Glutamatergic neuron (in vitro differentiated cells): ENCODE measurements at regions not wholly inside any gene's neighbourhood (a gene's known extent, or its start where the extent isn't known, plus 50 kb on each side); places are given as distances from the start of the nearest gene placed in this dataset.

Experiments used
- DNase-seq: peaks from one replicate; pipeline ENCODE4 v3.0.0; 2022
- H3K27ac Mint-ChIP-seq: one replicate; pipeline ENCODE4 v1.8.0; 2020; ENCODE audit warnings: mild to moderate bottlenecking, mixed read lengths, inconsistent platforms; ENCODE audit not compliant: unreplicated experiment
- H3K27me3 Mint-ChIP-seq: one replicate; pipeline ENCODE4 v1.8.0; 2020; ENCODE audit warnings: mild to moderate bottlenecking, moderate library complexity, mixed read lengths, inconsistent platforms; ENCODE audit not compliant: unreplicated experiment
- H3K36me3 Mint-ChIP-seq: one replicate; pipeline ENCODE4 v1.8.0; 2020; ENCODE audit warnings: mild to moderate bottlenecking, mixed read lengths, inconsistent platforms; ENCODE audit not compliant: unreplicated experiment
- H3K4me1 Mint-ChIP-seq: one replicate; pipeline ENCODE4 v1.8.0; 2020; ENCODE audit warnings: mild to moderate bottlenecking, low read depth, mixed read lengths, inconsistent platforms; ENCODE audit not compliant: unreplicated experiment
- H3K4me3 Mint-ChIP-seq: one replicate; pipeline ENCODE4 v1.8.0; 2020; ENCODE audit warnings: mild to moderate bottlenecking, mixed read lengths, inconsistent platforms; ENCODE audit not compliant: unreplicated experiment
- H3K9me3 Mint-ChIP-seq: one replicate; pipeline ENCODE4 v1.8.0; 2020; ENCODE audit warnings: mild to moderate bottlenecking, moderate library complexity, mixed read lengths, inconsistent platforms; ENCODE audit not compliant: unreplicated experiment
- TF ChIP-seq, protein P1 (sequence below): fragments of 200-600 bp; sonication (generic); IDR thresholded peaks from one replicate; pipeline ENCODE4 v1.5.0; 2021; ENCODE audit not compliant: partially characterized antibody, unreplicated experiment

DNA sequence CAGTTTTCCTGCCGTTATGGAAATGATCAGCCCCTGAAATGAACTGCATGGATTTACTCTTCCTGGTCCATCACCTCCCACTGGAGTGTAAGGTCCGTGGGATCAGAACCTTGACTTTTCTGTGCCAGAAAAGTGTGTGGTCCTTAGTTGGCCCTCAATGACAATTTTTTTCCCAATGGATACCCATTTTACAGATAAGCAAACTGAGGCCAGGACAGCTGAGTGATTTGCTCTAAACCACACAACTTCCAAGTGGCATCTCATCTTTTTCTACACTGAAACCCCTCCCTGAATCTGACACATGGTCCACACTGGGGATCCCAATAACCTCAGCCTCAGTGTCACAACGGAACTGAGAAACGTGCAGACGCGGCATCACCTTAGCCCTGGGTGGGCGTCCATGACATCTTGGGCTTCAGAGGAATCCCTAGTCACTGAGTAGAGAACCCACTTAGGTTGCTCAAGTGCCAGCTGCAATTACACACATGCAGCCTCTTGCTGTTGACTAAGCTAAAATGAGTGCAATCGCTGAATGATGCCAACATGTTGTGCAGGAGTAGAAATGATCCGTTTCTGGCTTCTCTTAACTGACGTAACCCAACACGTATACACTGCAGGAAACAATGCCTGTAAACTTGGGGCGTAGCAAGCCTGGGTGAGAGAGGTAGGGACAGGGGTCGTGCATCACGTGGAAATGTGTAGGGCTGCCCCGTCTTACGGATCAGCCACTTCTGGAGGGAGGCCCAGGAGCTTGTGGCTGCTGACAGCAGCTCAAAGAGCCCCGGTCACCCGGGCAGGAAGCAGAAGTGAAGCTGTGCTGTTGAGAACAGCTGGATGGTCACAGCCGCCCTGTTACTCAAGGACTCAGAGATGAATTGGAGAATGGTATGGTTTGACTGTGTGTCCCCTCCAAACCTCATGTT lies 136.3 kb downstream of the SHANK2 start:
- no peak overlapping the region for H3K27ac Mint-ChIP-seq
- H3K36me3 Mint-ChIP-seq: peaks cover 4% of the 10 kb centered on the region
- no peak for DNase-seq

DNA sequence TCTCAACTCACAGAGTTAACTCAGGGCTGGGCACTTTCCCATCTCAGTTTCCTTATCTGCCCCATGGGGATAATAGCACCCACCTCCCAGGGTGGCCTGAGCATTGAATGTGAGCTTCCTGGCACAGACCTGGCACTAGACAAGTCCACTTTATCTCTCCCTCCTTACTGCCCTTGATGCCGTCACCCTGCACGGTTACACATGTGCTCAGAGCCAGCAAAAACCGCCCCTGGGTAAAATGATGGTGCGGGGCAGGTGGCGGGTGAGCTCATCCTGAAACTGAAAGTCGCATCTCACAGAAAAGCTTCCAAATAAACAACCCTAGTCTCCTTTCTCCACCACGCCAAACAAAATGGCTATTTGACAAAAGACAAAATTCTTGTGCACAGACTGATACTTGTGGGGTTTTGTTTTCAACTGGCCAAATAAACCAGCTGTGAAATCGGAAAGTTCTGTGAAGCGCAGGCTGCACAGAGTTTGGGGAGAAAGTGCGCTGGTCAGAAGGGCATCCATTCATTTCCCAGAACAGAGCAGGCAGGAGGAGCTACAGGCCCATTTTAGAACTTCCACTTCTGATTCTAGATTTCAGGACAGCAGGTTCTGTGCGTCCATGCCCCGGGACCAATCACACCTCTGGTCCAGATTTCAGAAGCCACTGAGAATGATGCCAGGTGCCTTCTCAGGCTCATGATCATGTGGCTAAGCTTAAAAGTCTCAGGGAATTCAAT lies 138.1 kb downstream of the SHANK2 start:
- no peak overlapping the region for H3K4me3 Mint-ChIP-seq
- peaks cover 4% of the 10 kb centered on the region for H3K36me3 Mint-ChIP-seq
- no peak overlapping the region for H3K27ac Mint-ChIP-seq
- peaks cover 7% of the 10 kb centered on the region for H3K27me3 Mint-ChIP-seq
- TF ChIP-seq, protein P1, sequence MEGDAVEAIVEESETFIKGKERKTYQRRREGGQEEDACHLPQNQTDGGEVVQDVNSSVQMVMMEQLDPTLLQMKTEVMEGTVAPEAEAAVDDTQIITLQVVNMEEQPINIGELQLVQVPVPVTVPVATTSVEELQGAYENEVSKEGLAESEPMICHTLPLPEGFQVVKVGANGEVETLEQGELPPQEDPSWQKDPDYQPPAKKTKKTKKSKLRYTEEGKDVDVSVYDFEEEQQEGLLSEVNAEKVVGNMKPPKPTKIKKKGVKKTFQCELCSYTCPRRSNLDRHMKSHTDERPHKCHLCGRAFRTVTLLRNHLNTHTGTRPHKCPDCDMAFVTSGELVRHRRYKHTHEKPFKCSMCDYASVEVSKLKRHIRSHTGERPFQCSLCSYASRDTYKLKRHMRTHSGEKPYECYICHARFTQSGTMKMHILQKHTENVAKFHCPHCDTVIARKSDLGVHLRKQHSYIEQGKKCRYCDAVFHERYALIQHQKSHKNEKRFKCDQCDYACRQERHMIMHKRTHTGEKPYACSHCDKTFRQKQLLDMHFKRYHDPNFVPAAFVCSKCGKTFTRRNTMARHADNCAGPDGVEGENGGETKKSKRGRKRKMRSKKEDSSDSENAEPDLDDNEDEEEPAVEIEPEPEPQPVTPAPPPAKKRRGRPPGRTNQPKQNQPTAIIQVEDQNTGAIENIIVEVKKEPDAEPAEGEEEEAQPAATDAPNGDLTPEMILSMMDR: no peak
- DNase-seq: no peak
- H3K4me1 Mint-ChIP-seq: peaks cover 10% of the 10 kb centered on the region
- H3K9me3 Mint-ChIP-seq: peaks cover 6% of the 10 kb centered on the region

More for the DNA sequence above, 136.3 kb downstream of the SHANK2 start:
- H3K9me3 Mint-ChIP-seq: peaks cover 5% of the 10 kb centered on the region
- peaks cover 10% of the 10 kb centered on the region for H3K4me1 Mint-ChIP-seq
- no peak overlapping the region for H3K4me3 Mint-ChIP-seq
- TF ChIP-seq, protein P1: no peak
- peaks cover 7% of the 10 kb centered on the region for H3K27me3 Mint-ChIP-seq

- peaks cover 10% of the 10 kb centered on the region for H3K4me1 Mint-ChIP-seq
- no peak for DNase-seq
- TF ChIP-seq, protein P1: no peak
- peaks cover 4% of the 10 kb centered on the region for H3K36me3 Mint-ChIP-seq
- H3K27ac Mint-ChIP-seq: peak overlapping the region; percentile 59
- H3K9me3 Mint-ChIP-seq: peaks cover 6% of the 10 kb centered on the region
- peaks cover 7% of the 10 kb centered on the region for H3K27me3 Mint-ChIP-seq
- no peak overlapping the region for H3K4me3 Mint-ChIP-seq
Observed at GRCh38 chr11:71112990-71113389, 139.4 kb downstream of the SHANK2 start.

GRCh38 chr11:71112454-71112853 lies 139.9 kb downstream of the SHANK2 start:
- H3K4me3 Mint-ChIP-seq: no peak overlapping the region
- no peak for DNase-seq

More at GRCh38 chr11:71112454-71112853, 139.9 kb downstream of the SHANK2 start:
- Mint-ChIP-seq H3K27ac (no peak overlapping the region), H3K27me3 (peaks cover 7% of the 10 kb centered on the region), H3K4me1 (peaks cover 10% of the 10 kb centered on the region), H3K36me3 (peaks cover 4% of the 10 kb centered on the region), H3K9me3 (peaks cover 6% of the 10 kb centered on the region)
- TF ChIP-seq, protein P1: no peak
